UCSD-AML1 (cell line): ENCODE measurements at regions not wholly inside any gene's neighbourhood (a gene's known extent, or its start where the extent isn't known, plus 50 kb on each side); places are given as distances from the start of the nearest gene placed in this dataset.
"Not testable (repeated sequence)": the region's sequence is repeated elsewhere in the genome, so short reads cannot be mapped to it uniquely, and the experiment has no call there.

Experiments used
- DNase-seq: peaks from one replicate; lab custom pipeline; 2025; ENCODE audit not compliant: unreplicated experiment; lab: John Stamatoyannopoulos, UW

GRCh38 chr4:123599061-123599919 is 202.7 kb downstream of the SPRY1 start:
- no peak for DNase-seq

DNA sequence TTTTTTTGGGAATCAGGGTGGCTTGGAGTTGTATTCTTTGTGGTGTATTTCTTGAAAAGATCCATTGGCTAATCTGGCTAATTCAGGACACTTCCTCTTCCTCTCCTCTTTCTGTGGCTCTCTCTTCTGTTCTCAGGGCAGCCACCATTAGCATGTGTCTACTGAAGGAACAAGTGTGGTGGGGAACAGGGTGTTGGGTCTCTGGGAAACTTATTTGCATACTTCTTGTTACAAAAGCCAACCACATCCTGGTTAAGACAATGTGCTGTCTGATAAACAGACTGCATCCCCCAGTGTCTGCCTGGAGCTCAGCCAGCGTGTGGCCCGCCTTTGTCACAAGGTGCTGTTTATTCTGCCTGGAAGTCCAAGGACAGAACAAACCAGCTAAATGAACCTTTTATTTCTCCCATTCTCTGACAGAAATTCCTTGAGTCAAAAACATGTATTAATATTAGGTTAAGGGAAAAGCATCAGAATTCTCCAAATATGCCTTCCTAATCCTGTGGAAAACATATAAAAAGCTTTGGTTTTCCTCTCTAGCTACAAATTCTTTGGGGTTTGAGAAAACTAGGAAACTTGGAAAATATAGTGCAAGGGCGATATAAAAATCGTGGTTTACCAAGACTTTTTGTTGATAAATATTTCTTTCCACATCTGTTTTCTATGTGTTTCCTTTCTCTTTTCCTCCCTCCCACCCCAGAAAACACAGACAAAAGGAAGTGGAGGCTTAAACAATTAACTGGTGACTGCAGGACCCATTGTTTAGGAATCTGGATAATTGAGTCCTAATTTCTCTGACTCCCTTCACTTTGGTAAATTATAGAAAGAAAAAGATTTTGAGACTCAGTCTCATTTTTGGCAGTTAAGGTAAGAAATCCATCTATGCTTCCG is 203.6 kb downstream of the SPRY1 start:
- DNase-seq = peak; percentile 84

DNA sequence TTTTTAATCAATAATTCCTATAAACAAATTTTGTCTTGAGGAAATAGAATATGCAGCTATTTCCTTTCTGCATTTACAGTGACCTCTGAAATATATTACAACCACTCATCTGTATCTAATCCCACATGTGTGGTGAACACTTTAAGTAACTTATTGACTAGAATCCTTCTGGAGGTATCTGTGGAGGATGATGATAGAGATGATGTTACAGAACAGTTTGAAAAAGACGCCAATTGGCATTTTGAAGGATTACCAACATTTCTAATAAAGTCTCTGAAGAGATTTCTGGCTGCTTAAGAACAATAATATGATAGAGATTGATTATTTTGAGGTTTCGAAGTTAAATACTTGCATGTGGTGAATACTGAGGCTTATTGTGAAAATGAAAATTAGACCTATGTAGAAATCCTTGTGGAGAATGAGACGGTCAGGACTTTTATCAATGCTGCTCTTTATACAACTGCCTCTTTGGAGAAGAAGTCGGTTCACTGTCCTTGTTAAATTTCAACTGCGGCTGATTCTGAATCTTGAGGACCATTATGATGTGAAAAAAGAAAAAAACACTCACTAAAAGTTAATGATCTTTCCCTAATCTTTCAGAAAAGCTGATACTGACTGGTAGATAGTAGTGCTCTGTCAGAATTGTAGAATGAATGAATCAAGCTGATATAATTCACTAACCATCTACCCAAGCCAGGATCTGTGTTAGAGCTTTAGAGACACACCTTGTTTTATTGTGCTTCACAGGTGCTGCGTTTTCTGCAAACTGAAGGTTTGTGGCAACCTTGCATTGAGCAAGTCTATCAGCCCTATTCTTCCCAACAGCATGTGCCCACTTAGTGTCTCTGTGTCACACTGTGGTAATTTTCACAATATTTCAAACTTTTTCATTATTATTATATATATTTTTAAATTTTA is 204.7 kb downstream of the SPRY1 start:
- DNase-seq = no peak

DNA sequence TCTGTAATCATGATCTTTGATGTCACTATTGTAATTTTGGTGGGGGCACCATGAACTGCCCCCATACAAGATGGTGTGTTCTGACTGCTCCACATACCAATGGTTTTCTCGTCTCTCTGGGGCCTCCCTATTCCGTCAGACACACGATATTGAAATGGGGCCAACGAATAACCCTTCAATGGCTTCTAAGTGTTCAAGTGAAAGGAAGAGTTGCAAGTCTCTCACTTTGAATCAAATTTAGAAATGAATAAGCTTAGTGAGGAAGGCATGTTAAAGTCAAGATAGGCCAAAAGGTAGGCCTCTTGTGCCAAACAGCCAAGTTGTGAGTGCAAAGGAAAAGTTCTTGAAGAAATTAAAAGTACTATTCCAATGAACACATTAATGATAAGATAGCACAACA is 205.4 kb downstream of the SPRY1 start:
- no peak for DNase-seq

GRCh38 chr4:123603165-123603564 is 206.6 kb downstream of the SPRY1 start:
- peak; percentile 8 for DNase-seq

DNA sequence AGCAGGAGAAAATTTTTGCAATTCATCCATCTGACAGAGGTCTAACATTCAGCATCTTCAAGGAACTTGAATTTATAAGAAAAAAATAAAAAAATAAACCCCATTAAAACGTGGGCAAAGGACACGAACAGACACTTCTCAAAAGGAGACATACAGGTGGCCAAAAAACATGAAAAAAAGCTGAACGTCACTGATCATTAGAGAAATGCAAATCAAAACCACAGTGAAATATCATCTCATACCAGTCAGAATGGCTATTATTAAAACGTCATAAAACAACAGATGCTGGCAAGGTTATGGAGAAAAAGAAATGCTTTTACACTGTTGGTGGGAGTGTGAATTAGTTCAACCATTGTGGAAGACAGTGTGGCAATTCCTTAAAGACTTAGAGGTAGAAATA is 209.2 kb downstream of the SPRY1 start:
- DNase-seq = not testable (repeated sequence)

- no peak for DNase-seq
These were observed 209.7 kb downstream of the SPRY1 start for GRCh38 chr4:123606336-123606735.

- DNase-seq = peak; percentile 11
These were observed 210.4 kb downstream of the SPRY1 start for GRCh38 chr4:123606946-123607542.

DNA sequence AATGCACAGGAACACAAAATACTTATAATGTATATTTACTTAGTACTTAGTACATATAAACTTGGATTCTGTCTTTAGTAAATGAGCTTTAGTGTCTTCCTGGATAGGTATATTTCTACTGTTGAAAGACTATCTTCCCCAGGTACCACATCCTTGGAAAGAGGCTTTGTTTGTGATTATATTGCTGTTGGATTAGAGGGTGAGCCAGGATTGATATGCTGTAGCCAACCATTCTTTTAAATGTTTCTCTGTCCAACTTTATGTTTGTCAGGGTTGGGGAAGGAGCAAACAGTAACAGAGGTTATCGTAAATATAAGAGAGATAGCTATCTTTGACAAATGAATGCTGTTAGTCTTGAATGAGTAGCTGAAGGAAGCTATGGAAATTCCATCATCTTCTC is 213.2 kb downstream of the SPRY1 start:
- DNase-seq = no peak

- DNase-seq = no peak
These were observed 217.2 kb downstream of the SPRY1 start for GRCh38 chr4:123613586-123614344.

- no peak for DNase-seq
These were observed 219.3 kb downstream of the SPRY1 start for GRCh38 chr4:123615901-123616300.

DNA sequence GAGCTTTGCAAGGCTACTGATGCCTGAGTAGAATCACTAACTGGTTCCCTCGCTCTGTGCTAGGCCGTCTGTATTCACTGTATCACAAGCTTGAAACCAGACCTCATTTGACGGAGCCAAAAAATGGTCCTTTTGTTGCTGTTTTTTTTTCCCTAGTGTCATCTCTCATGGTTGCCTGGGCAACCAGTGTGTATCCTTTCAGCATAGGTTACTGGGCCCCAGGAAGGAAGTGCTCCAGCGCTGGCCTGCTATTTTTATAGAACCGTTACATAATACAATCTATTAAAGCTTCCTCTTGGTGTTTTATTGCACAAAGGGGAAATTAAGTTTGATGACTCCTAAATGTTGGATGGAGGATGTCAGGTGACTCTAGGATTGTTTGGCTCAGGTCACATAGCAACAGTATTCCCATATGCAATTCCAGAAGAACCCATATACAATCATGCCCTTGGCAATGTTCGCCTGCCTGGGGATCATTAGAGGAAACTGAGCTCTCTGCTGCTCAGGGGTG is 220.4 kb downstream of the SPRY1 start:
- peak; percentile 42 for DNase-seq

GRCh38 chr4:123617791-123618190 is 221.2 kb downstream of the SPRY1 start:
- DNase-seq = no peak

DNA sequence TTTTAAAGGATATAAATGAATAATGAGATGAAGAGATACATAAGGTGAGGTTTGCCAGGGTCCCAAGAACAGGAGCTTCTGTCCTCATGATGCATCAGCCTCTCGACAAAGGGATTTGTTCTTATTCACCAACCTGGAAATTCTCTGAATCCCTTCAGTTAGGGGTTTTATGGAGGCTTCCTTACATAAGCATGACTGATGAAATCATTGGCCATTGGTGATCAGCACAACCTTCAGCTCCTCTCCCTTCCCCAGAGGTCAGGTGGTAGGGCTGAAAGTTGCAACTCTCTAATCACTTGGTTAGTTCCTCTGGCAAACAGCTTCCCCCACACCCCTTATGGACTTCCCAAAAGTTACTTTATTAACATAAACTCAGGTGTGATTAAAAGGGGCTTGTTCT is 222.0 kb downstream of the SPRY1 start:
- DNase-seq = no peak

GRCh38 chr4:123619326-123619725 is 222.7 kb downstream of the SPRY1 start:
- DNase-seq = no peak

- DNase-seq = no peak
These were observed 223.3 kb downstream of the SPRY1 start for GRCh38 chr4:123619895-123620294.

- DNase-seq = peak; percentile 77
These were observed 224.6 kb downstream of the SPRY1 start for GRCh38 chr4:123621072-123621705.

DNA sequence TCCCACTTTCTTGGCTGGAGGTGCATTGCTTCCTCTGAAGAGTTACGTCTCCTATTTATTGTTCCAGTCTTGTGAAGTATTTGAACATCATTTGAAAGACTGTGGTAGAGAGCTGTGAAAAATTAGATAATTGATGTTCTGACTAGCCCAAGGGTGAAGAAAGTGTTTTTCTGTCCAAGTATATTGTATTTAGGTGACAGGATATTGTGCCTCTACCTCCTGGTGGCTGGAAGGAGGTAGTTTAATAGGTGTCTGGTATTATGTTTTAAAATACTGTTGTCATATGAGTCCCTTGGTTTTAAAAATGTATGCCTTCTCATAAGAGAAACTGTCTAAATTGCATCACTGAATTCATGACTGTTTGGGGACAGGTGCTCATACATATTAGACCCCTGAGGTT is 226.0 kb downstream of the SPRY1 start:
- DNase-seq = no peak

DNA sequence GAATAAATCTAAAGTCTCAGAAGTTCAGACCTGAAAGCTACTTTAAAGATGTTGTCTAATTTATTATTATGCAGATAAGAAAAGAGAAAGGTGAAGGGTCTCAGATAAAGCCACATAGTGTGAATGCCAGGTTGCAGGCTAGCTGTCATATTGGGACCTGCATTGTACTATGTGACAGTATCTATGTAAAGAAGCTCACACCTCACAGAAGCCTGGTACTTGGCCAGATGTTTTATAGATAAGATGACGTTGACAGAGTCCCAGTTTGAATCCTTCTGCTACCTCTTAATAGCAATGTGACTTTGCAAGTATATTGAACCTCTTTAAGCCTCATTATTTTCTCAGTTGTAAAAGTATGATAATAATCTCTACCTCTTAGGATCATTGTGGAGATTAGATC is 227.0 kb downstream of the SPRY1 start:
- no peak for DNase-seq
